PC-3 (cell line): ENCODE measurements at regions not wholly inside any gene's neighbourhood (a gene's known extent, or its start where the extent isn't known, plus 50 kb on each side); places are given as distances from the start of the nearest gene placed in this dataset.

Source experiments
- CTCF ChIP-seq: fragments of 300-600 bp; sonication (generic); conservative IDR thresholded peaks from 2 replicates; pipeline ENCODE4 v1.5.1; 2017; ENCODE audit warnings: antibody characterized with exemption, low read depth, mild to moderate bottlenecking, low read length
- EZH2 ChIP-seq: fragments of 300-600 bp; sonication (generic); IDR thresholded peaks from one replicate; pipeline ENCODE4 v1.6.1; 2017; ENCODE audit warnings: antibody characterized with exemption, mild to moderate bottlenecking, low read length; ENCODE audit not compliant: unreplicated experiment

GRCh38 chr9:80555782-80556325 lies 984.1 kb downstream of the TLE4 start:
- no peak for TF ChIP-seq CTCF
- no peak for TF ChIP-seq EZH2
